IgD-negative memory B cell (primary cell): ENCODE measurements at regions not wholly inside any gene's neighbourhood (a gene's known extent, or its start where the extent isn't known, plus 50 kb on each side); places are given as distances from the start of the nearest gene placed in this dataset.
"Not testable (repeated sequence)": the region's sequence is repeated elsewhere in the genome, so short reads cannot be mapped to it uniquely, and the experiment has no call there.

Source experiments
- H3K27ac Mint-ChIP-seq, 3 donors: one replicate each; pipeline ENCODE4 v1.8.0; 2020 to 2022; ENCODE audit warnings: mild to moderate bottlenecking in 3 of 3, mixed read lengths in 3 of 3, moderate library complexity in 1 of 3
- H3K27me3 Mint-ChIP-seq: one replicate; pipeline ENCODE4 v1.8.0; 2021; ENCODE audit warnings: mixed read lengths
- H3K36me3 Mint-ChIP-seq: one replicate; pipeline ENCODE4 v1.8.0; 2020; ENCODE audit warnings: mild to moderate bottlenecking, mixed read lengths
- H3K4me1 Mint-ChIP-seq, 3 donors: one replicate each; pipeline ENCODE4 v1.8.0; 2020 to 2022; ENCODE audit warnings: mixed read lengths in 3 of 3, mild to moderate bottlenecking in 1 of 3
- H3K4me3 Mint-ChIP-seq, 4 donors: one replicate each; pipeline ENCODE4 v1.8.0; 2020 to 2022; ENCODE audit warnings: mild to moderate bottlenecking in 4 of 4, mixed read lengths in 4 of 4, moderate library complexity in 3 of 4
- H3K9me3 Mint-ChIP-seq, 3 donors: one replicate each; pipeline ENCODE4 v1.8.0; 2020 to 2021; ENCODE audit warnings: mixed read lengths in 3 of 3, mild to moderate bottlenecking in 1 of 3

DNA sequence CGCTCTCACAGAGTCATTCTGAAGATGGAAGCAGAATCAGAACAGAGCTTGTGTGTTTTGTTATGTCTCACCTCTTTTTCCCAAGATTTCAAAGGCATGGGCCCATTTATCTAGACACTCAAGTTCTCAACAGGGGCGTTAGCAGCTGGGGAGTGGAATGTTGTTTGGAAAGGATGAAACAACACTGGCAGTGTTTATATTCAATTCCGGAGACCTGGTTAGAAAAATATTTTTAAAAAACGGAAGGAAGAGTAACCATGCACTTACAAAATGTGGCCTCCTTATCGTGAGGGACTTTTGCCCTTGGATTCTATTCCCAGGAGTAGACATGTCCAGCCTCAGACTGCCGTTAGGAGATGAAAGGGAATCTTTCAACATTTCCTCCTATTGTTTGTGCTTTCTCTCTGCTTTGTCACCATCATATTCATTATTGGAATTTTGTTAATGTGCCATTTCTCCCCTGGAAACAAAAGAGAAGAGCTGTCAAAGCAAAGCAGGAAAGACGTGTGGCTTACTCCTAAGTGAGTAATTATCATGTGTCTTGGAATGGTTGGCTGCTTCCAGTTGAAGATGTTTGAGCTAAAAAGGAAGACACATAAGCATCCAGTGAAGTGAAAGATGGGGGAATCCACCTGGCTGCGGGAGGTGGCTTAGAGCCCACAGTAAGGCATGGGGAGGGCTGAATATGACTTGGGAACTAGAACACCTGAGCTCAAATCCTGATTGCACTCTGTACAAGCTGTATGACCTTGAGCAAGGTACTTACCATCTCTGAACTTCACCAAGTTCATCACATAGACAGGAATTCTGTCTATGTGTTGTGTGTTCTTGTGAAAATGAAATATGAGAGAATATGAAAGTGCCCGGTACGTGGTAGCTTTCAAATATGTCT, 71.7 kb upstream of the JUN start:
- Mint-ChIP-seq H3K9me3 (no peaks in the 10 kb centered on the region), H3K27ac (peak overlapping the region in 1 of 3 donors; percentile 32), H3K4me1 (peaks cover 21 to 40% (median 38%) of the 10 kb centered on the region in 3 donors), H3K4me3 (peak overlapping the region in 1 of 4 donors; percentile 69), H3K27me3 (no peaks in the 10 kb centered on the region), H3K36me3 (no peaks in the 10 kb centered on the region)

DNA sequence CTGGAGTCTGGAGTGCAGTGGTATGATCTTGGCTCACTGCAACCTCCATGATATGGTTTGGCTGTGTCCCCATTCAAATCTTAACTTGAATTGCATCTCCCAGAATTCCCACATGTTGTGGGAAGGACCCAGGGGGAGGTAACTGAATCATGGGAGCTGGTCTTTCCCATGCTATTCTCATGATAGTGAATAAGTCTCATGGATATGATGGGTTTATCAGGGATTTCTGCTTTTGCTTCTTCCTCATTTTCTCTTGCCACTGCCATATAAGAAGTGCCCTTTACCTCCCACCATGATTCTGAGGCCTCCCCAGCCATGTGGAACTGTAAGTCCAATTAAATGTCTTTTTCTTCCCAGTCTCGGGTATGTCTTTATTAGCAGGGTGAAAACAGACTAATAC, 72.4 kb upstream of the JUN start:
- peaks cover 22 to 40% (median 38%) of the 10 kb centered on the region in 3 donors for H3K4me1 Mint-ChIP-seq
- H3K9me3 Mint-ChIP-seq, H3K4me3 Mint-ChIP-seq, H3K36me3 Mint-ChIP-seq, H3K27me3 Mint-ChIP-seq: not testable (repeated sequence)
- H3K27ac Mint-ChIP-seq = peak overlapping the region in 1 of 3 donors; percentile 32

DNA sequence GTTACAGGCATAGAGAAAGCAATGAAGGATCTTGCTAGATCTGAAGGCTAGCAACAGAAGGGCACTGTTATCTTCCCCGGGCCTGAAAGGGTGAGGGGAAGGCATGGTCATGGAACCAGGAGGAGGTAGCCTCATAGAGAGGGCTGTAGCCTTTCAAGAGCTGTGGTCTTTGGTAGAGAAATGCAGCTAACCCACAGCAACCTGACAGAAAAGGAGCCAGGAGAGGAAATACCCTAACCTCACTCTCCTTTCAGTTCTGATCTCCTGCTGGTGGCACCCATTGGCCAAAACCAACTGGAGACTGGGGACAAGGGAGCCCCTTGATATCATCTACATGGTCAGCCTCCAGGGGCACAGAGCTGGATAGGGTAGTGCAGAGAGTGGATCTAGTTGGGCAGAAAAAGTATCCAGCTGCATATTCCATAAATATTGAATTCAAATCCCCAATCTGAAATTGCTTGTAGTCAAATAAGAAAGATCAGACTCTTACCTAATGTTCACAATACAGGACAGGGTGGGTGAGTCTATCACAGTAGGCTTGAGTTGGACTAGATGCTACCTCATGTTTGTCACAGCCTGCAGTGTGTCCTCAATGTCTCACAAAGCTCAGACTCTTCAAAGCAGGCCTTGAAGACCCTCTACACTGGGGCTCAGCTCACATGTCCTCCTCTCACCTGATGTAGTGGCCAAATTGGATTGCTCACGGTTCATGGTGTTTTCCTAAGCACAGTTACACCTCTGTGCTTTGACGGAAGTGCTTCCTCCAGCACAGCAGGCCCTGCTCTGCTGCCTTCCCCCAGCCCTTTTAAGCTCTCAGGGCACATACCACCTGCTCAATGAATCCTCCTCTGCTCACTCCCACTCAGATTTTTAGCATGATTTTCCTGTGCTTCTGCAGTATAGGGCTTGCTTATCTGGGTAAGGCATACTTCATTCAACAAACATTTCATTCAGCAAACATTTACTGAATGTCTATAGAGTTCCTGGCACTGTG, 74.1 kb upstream of the JUN start:
- Mint-ChIP-seq H3K27me3 (no peaks in the 10 kb centered on the region), H3K27ac (peak overlapping the region; percentile 67 to 85 (median 80)), H3K4me3 (peak overlapping the region in 2 of 4 donors; percentile 24 to 66), H3K9me3 (no peaks in the 10 kb centered on the region), H3K36me3 (no peaks in the 10 kb centered on the region), H3K4me1 (peaks cover 22 to 40% (median 38%) of the 10 kb centered on the region in 3 donors)

DNA sequence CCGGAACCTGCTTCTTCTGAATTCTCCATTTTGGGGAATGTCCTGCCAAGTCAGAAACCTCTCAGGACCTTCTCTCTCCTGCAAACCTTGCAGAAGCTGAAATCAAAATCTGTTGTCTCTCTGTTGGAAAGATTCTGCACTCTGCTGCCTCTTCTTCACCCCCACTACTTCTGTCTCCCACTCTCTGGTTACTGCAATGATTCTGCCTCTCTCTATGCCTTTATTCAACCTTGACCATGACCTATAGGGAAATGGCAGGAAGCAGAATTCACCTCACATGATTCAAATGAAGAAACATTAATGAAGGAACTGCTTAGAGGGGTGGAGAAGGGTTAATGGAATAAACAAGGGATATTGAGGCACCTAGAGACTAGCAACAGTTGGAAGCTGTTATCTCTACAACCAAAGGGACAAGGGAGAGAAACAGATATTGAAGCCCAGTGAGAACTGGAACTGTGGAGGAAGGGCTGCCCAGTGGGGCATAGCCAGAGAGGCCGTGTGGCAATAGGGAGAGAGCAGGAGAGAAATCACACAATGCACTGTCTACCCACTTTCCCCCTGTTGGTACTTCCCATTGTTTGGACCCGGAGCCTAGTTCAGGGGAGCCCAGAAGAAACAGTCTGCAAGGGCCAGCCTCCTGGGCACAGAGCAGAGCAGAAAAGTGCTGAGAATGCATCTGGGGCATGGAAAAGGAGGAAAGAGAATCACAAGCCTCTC, 76.1 kb upstream of the JUN start:
- Mint-ChIP-seq H3K4me1 (peaks cover 22 to 40% (median 30%) of the 10 kb centered on the region in 3 donors), H3K9me3 (no peaks in the 10 kb centered on the region), H3K27me3 (no peaks in the 10 kb centered on the region), H3K36me3 (no peaks in the 10 kb centered on the region), H3K27ac (no peak overlapping the region), H3K4me3 (no peak overlapping the region)

DNA sequence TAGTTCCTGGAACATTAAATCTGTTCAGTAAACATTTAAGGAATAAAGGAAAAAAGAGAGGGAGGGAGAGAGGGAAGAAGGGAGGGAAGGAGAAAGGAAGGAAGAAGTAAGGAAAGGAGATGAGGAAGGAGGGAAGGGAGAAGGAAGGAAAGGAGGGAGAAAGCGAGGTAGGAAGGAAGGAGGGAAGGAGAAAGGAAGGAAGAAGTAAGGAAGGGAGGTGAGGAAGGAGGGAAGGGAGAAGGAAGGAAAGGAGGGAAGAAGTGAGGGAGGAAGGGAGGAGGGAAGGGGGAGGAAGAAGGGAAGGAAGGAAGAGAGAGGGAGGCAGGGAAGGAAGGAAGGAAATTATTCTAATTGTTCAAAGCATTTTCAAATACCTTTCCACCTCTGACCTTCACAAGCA, 77.2 kb upstream of the JUN start:
- Mint-ChIP-seq H3K27me3 (no peaks in the 10 kb centered on the region), H3K4me3 (no peak overlapping the region), H3K27ac (no peak overlapping the region), H3K4me1 (peaks cover 19 to 32% (median 24%) of the 10 kb centered on the region in 3 donors), H3K9me3 (no peaks in the 10 kb centered on the region), H3K36me3 (peaks cover 2% of the 10 kb centered on the region)

DNA sequence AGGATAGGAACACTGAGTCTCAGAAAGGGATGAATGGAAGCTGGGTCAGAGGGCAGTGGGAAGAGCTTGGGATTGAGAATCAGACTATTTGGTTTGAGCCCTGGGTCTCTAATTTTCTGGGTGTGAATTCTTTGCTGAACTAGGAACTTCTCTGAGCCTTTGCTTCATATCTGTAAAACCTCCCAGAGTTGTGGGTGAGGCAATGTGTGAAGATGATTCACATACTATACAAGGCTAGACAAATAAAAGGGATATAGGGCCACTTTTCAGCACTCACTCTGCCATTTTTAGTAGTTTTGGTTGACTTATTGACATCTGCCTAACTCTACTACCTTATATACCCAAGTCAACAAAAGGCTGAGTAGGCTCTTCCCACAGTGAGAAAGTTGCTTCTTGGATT, 77.7 kb upstream of the JUN start:
- Mint-ChIP-seq H3K27ac (peak overlapping the region in 1 of 3 donors; percentile 54), H3K4me3 (no peak overlapping the region), H3K9me3 (no peaks in the 10 kb centered on the region), H3K27me3 (no peaks in the 10 kb centered on the region), H3K4me1 (peaks cover 19 to 32% (median 24%) of the 10 kb centered on the region in 3 donors), H3K36me3 (peaks cover 2% of the 10 kb centered on the region)

DNA sequence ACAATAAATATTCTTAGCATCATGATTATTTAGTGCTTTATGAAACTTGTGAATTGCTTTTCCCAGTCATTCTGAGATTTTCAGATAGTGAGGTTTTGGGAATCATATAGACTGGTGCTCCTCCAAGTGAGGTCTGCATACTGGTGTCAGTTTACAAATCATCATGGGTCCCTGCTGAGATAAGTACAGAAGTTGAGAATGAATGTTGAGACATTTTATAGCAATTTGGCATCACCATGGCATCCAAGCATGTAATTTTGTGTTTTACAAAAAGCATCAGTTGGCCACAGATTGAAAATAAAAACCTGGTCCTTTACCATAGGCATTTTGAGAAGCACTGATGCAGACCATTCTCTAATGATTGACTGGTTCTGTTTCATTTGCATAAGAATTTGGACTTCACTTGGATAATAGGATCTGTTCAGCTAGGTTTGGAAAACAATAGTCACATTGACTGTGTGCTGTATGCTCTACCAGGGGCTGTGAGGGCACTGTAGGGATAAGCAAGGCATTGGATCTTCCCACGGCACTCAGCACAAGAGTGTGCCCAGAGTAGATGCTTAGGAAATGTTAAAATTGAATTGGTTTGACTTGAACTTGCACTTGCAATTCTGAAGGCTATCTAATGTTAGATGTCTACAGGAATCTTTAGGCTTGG, 79.0 kb upstream of the JUN start:
- Mint-ChIP-seq H3K36me3 (peaks cover 2% of the 10 kb centered on the region), H3K4me1 (peaks cover 16 to 20% (median 19%) of the 10 kb centered on the region in 3 donors), H3K9me3 (no peaks in the 10 kb centered on the region), H3K27me3 (no peaks in the 10 kb centered on the region), H3K4me3 (no peak overlapping the region), H3K27ac (no peak overlapping the region)

DNA sequence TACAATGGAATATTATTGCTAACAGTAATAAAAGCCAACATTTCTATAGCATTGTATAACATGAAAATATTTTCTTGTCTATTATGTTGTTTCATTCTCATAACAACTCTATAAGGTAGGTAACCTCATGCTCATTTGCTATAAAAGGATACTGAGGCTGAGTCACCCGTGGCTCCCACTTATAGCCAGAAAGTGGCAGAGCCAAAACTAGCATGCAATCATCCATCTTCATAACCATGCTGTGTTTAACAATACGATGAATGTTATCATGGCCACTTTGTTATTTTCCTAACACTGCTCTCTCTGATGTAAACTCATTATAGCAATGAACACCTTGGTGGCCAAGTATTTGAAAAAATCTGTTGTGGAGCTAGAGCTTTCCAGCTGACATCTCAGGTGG, 80.8 kb upstream of the JUN start:
- Mint-ChIP-seq H3K9me3 (no peaks in the 10 kb centered on the region), H3K4me3 (no peak overlapping the region), H3K27me3 (no peaks in the 10 kb centered on the region), H3K4me1 (peaks cover 4 to 6% (median 4%) of the 10 kb centered on the region in 3 donors), H3K36me3 (peaks cover 2% of the 10 kb centered on the region), H3K27ac (no peak overlapping the region)

DNA sequence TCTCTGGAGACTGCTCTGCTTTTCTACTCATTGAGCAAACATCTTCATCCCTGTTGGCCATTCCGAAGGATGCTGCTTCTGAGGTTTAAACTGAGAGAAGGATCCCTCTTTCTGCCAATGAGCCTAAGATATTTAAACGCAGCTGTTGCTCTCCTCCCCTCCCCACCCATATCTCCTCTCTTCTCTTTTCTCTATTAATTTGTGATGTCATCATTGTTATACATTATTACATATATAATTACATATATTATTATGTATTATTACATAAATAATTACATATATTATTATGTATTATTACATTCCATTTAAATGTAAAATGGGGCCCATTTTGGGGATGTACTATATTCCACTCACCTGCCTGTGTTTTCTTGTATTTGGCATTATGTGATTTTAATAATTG, 82.7 kb upstream of the JUN start:
- no peaks in the 10 kb centered on the region for H3K27me3 Mint-ChIP-seq
- no peak overlapping the region for H3K27ac Mint-ChIP-seq
- H3K36me3 Mint-ChIP-seq = peaks cover 2% of the 10 kb centered on the region
- peaks cover 0 to 4% (median 0%) of the 10 kb centered on the region in 3 donors for H3K4me1 Mint-ChIP-seq
- no peaks in the 10 kb centered on the region for H3K9me3 Mint-ChIP-seq
- no peak overlapping the region for H3K4me3 Mint-ChIP-seq

DNA sequence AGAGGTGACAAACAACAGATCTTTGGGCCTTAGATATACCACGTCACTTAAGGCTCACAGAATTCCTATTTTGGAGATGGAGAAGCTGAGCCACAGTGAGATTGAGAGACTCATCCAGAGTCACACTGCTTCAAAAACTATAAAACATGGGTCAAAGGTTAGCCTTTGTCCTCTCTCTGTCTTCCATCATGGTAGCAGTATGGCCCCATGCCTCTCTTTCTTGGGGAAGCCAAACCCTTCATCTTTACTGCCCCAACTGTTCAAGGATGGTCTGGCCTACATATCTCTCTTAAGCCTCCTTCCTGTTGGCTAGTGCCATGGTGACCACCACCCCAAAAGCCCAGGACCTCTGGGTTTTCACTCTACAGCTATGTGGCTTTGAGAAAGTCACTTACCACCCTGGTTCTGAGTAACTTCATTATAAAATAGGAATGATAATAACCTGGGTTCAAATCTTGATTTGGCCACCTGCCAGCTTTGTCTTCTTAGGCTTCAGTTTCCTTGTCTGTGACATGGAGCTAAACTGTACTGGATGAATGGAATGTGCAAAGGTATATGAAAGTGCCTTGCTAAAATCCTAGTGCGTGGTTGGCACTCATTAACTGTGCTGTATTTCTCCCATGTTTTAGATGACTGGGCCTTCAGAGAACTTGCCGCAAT, 85.9 kb upstream of the JUN start:
- Mint-ChIP-seq H3K9me3 (peaks cover 0 to 2% (median 0%) of the 10 kb centered on the region in 3 donors), H3K4me3 (no peak overlapping the region), H3K4me1 (peaks cover 0 to 7% (median under 1%) of the 10 kb centered on the region in 3 donors), H3K36me3 (peaks cover 2% of the 10 kb centered on the region), H3K27ac (no peak overlapping the region), H3K27me3 (peaks cover 2% of the 10 kb centered on the region)

DNA sequence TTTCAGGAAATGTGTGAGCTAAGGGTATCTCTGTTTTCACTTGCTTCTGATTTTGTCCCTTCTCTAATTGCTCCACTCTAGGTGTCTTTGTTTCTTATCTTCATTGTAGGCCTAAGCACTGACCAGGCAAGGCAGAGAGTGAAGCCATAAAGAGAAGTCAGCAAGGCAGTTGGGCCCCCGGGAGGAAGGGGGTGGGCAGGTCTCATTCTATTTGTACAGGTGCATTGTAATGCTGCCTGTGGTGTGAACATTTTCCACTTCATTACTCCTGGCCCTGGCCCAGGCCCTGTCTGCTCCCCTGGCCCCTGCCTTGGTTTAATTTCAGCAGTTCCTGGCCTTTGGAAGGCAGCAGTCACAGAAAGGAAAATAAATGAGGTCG, 86.4 kb upstream of the JUN start:
- Mint-ChIP-seq H3K27me3 (peaks cover 2% of the 10 kb centered on the region), H3K36me3 (peaks cover 2% of the 10 kb centered on the region), H3K27ac (no peak overlapping the region), H3K4me3 (peak overlapping the region in 1 of 4 donors; percentile 18), H3K4me1 (peaks cover 0 to 10% (median 2%) of the 10 kb centered on the region in 3 donors), H3K9me3 (peaks cover 0 to 2% (median 0%) of the 10 kb centered on the region in 3 donors)

DNA sequence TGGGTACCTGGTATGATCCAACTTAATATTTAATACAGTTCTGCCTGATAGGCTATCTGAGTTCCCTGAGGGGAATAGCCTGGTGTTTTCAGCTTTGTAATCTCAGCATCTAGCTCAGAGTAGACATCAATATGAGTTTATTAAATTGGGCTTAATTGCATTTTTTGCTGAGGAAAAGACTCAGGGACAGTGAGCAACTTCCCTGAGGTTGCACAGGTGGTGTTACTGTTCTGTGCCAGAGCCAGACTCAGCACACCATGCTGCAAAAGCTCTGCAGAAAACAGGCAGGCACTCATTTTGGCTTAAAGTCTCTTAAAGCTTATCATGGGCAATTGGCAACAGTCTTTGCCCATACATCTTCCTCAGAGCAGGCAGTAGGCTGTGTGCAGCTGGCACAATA, 90.5 kb upstream of the JUN start:
- no peak overlapping the region for H3K4me3 Mint-ChIP-seq
- H3K27ac Mint-ChIP-seq = peak overlapping the region in 1 of 3 donors; percentile 17
- no peaks in the 10 kb centered on the region for H3K36me3 Mint-ChIP-seq

DNA sequence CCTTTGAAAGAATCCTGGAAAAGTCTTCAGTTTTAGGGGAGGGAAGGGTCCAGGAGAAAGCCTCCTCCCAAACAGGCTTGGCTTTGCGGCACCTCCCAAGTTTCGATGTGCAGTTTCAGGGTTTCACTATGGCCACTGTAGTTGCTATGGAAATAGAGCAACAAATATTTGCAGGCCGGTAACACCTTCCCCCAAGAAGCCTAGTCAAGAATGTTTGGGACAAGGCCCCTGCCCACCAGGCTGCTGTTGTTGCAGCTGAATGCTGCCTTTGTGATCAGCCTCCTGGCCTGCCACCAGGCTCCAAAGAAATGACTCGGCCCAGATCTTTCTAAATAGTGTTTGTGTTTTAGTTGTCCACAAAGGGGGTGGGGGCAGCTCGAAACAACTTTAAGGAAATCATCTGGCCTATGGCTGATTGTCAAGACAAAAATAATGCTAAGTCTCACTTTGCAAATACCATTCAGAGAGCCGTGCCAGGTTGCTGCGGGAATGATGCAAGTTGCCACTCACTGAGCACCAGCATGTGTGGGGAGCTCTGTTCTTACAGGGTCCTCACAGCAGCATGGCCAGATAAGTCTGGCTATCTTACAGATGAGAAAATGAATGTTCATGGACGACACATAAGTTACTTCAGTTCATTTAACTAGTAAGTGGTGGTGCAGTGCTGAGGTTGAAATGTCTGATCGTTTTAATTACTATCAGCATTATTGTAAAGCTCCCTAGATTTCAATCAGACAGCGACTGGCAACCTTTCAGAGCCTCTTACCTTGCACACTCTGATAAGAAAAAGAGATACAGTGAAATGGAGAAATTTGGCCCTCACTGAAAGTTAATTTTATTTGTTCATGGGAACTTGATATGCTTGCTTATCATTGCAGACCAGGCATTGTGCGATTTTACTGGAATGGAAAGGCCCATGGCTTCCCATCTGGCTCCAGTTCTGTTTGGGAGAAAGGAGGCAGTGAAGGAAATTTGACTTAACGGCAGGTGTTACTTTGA, 91.2 kb upstream of the JUN start:
- peak overlapping the region in 1 of 4 donors; percentile 10 for H3K4me3 Mint-ChIP-seq
- H3K36me3 Mint-ChIP-seq = no peaks in the 10 kb centered on the region
- H3K27ac Mint-ChIP-seq = no peak overlapping the region
- H3K4me1 Mint-ChIP-seq = peaks cover 0 to 10% (median 4%) of the 10 kb centered on the region in 3 donors
- peaks cover 0 to 2% (median 0%) of the 10 kb centered on the region in 3 donors for H3K9me3 Mint-ChIP-seq
- peaks cover 4% of the 10 kb centered on the region for H3K27me3 Mint-ChIP-seq

More for the DNA sequence above, 90.5 kb upstream of the JUN start:
- H3K27me3 Mint-ChIP-seq = peaks cover 4% of the 10 kb centered on the region
- H3K4me1 Mint-ChIP-seq = peaks cover 0 to 10% (median 4%) of the 10 kb centered on the region in 3 donors
- peaks cover 0 to 2% (median 0%) of the 10 kb centered on the region in 3 donors for H3K9me3 Mint-ChIP-seq
